ENCODE measurements at regions not wholly inside any gene's neighbourhood (a gene's known extent, or its start where the extent isn't known, plus 50 kb on each side); places are given as distances from the start of the nearest gene placed in this dataset.

- Histone ChIP-seq H3K27me3 (no peaks in the 10 kb centered on the region), H3K27ac (no peak overlapping the region), H3K4me1 (no peaks in the 10 kb centered on the region), H3K36me3 (no peaks in the 10 kb centered on the region), H3K4me3 (no peak overlapping the region), H3K9me3 (no peaks in the 10 kb centered on the region)
- TF ChIP-seq CTCF (IDR thresholded peaks at IDR 0.05) = no peak
- DNase-seq (ENCODE audit: low spot score) = no peak
Measured at GRCh38 chr14:54050759-54051158, 94.1 kb upstream of the BMP4 start.

GRCh38 chr14:54052696-54053385 is 96.2 kb upstream of the BMP4 start:
- H3K27ac ChIP-seq = no peak overlapping the region
- no peak overlapping the region for H3K4me3 ChIP-seq
- no peaks in the 10 kb centered on the region for H3K4me1 ChIP-seq
- no peaks in the 10 kb centered on the region for H3K9me3 ChIP-seq
- no peaks in the 10 kb centered on the region for H3K27me3 ChIP-seq
- no peak for DNase-seq (ENCODE audit: low spot score)
- H3K36me3 ChIP-seq = no peaks in the 10 kb centered on the region
- no peak for TF ChIP-seq CTCF (IDR thresholded peaks at IDR 0.05)

GRCh38 chr14:54053386-54053745 is 96.7 kb upstream of the BMP4 start:
- Histone ChIP-seq H3K36me3 (no peaks in the 10 kb centered on the region), H3K27me3 (no peaks in the 10 kb centered on the region), H3K27ac (no peak overlapping the region), H3K9me3 (no peaks in the 10 kb centered on the region), H3K4me3 (no peak overlapping the region), H3K4me1 (no peaks in the 10 kb centered on the region)
- DNase-seq (ENCODE audit: low spot score) = no peak
- TF ChIP-seq CTCF (IDR thresholded peaks at IDR 0.05) = no peak

- H3K4me1 ChIP-seq = no peaks in the 10 kb centered on the region
- no peak for TF ChIP-seq CTCF (IDR thresholded peaks at IDR 0.05)
Measured at GRCh38 chr14:54058505-54058904, 101.9 kb upstream of the BMP4 start.

GRCh38 chr14:54083549-54084239 is 127.1 kb upstream of the BMP4 start:
- DNase-seq (ENCODE audit: low spot score) = no peak
- Histone ChIP-seq H3K27ac (no peak overlapping the region), H3K4me1 (no peaks in the 10 kb centered on the region), H3K27me3 (no peaks in the 10 kb centered on the region), H3K9me3 (no peaks in the 10 kb centered on the region), H3K36me3 (no peaks in the 10 kb centered on the region), H3K4me3 (no peak overlapping the region)
- no peak for TF ChIP-seq CTCF (IDR thresholded peaks at IDR 0.05)

More at GRCh38 chr14:54058505-54058904, 101.9 kb upstream of the BMP4 start:
- H3K27ac ChIP-seq = no peak overlapping the region
- H3K9me3 ChIP-seq = no peaks in the 10 kb centered on the region
- H3K27me3 ChIP-seq = no peaks in the 10 kb centered on the region
- H3K4me3 ChIP-seq = no peak overlapping the region
- DNase-seq (ENCODE audit: low spot score) = no peak
- H3K36me3 ChIP-seq = no peaks in the 10 kb centered on the region

All from right atrium auricular region (tissue), 2 donors.